ENCODE measurements at regions not wholly inside any gene's neighbourhood (a gene's known extent, or its start where the extent isn't known, plus 50 kb on each side); places are given as distances from the start of the nearest gene placed in this dataset.

- no peaks in the 10 kb centered on the region for H3K27me3 ChIP-seq
- H3K4me1 ChIP-seq, result no peaks in the 10 kb centered on the region
- TF ChIP-seq CTCF (IDR thresholded peaks at IDR 0.05), result no peak
- TF ChIP-seq POLR2A (IDR thresholded peaks at IDR 0.05), result no peak
- no peak for DNase-seq
- WGBS, 2 donors, result 29 to 58% methylated on average over 2 of the region's 2 CpGs
- no peak overlapping the region for H3K4me3 ChIP-seq
- intact Hi-C loops (cut with DNase I), result no loop called here
- no peaks in the 10 kb centered on the region for H3K36me3 ChIP-seq
- H3K9me3 ChIP-seq, result no peaks in the 10 kb centered on the region
- no peak overlapping the region for H3K27ac ChIP-seq
Measured at GRCh38 chr11:127649071-127649470, 648.5 kb upstream of the KIRREL3 start.

- DNase-seq, result no peak
- no peaks in the 10 kb centered on the region for H3K36me3 ChIP-seq
- TF ChIP-seq POLR2A (IDR thresholded peaks at IDR 0.05), result no peak
- no peak for TF ChIP-seq CTCF (IDR thresholded peaks at IDR 0.05)
- H3K9me3 ChIP-seq, result no peaks in the 10 kb centered on the region
- H3K4me1 ChIP-seq, result no peaks in the 10 kb centered on the region
- intact Hi-C loops (cut with DNase I), result no loop called here
- H3K27me3 ChIP-seq, result no peaks in the 10 kb centered on the region
- H3K4me3 ChIP-seq, result no peak overlapping the region
- H3K27ac ChIP-seq, result no peak overlapping the region
Measured at GRCh38 chr11:127648583-127648982, 648.0 kb upstream of the KIRREL3 start.

GRCh38 chr11:127644366-127644765 is 643.8 kb upstream of the KIRREL3 start:
- TF ChIP-seq CTCF (IDR thresholded peaks at IDR 0.05), result no peak
- no peak for TF ChIP-seq POLR2A (IDR thresholded peaks at IDR 0.05)
- H3K9me3 ChIP-seq, result no peaks in the 10 kb centered on the region
- H3K4me3 ChIP-seq, result no peak overlapping the region
- DNase-seq, result no peak
- no peak overlapping the region for H3K27ac ChIP-seq
- H3K36me3 ChIP-seq, result no peaks in the 10 kb centered on the region
- WGBS, 2 donors, result 95 to 96% methylated on average over 4 of the region's 4 CpGs
- no peaks in the 10 kb centered on the region for H3K4me1 ChIP-seq
- H3K27me3 ChIP-seq, result no peaks in the 10 kb centered on the region
- intact Hi-C loops (cut with DNase I), result no loop called here

- Histone ChIP-seq H3K36me3 (no peaks in the 10 kb centered on the region), H3K27ac (no peak overlapping the region), H3K4me1 (no peaks in the 10 kb centered on the region), H3K9me3 (no peaks in the 10 kb centered on the region), H3K4me3 (no peak overlapping the region), H3K27me3 (no peaks in the 10 kb centered on the region)
- DNase-seq, result no peak
- 41 to 51% methylated on average over 4 to 5 of the region's 5 CpGs for WGBS, 2 donors
- TF ChIP-seq POLR2A (IDR thresholded peaks at IDR 0.05) (no peak), CTCF (IDR thresholded peaks at IDR 0.05) (no peak)
- intact Hi-C loops (cut with DNase I), result no loop called here
Measured at GRCh38 chr11:127643268-127644058, 642.9 kb upstream of the KIRREL3 start.

GRCh38 chr11:127640561-127641451 is 640.2 kb upstream of the KIRREL3 start:
- Histone ChIP-seq H3K27ac (no peak overlapping the region), H3K36me3 (no peaks in the 10 kb centered on the region), H3K27me3 (no peaks in the 10 kb centered on the region), H3K4me1 (no peaks in the 10 kb centered on the region), H3K9me3 (no peaks in the 10 kb centered on the region), H3K4me3 (no peak overlapping the region)
- no peak for DNase-seq
- TF ChIP-seq POLR2A (IDR thresholded peaks at IDR 0.05) (no peak), CTCF (IDR thresholded peaks at IDR 0.05) (no peak)
- intact Hi-C loops (cut with DNase I), result no loop called here
- 93 to 94% methylated on average over 1 of the region's 1 CpG for WGBS, 2 donors
